ENCODE measurements at regions not wholly inside any gene's neighbourhood (a gene's known extent, or its start where the extent isn't known, plus 50 kb on each side); places are given as distances from the start of the nearest gene placed in this dataset.

GRCh38 chr18:78521744-78522143 is 457.9 kb upstream of the SALL3 start:
- Mint-ChIP-seq H3K9me3 (peaks cover 0 to 8% (median 3%) of the 10 kb centered on the region in 7 donors), H3K36me3 (no peaks in the 10 kb centered on the region)

DNA sequence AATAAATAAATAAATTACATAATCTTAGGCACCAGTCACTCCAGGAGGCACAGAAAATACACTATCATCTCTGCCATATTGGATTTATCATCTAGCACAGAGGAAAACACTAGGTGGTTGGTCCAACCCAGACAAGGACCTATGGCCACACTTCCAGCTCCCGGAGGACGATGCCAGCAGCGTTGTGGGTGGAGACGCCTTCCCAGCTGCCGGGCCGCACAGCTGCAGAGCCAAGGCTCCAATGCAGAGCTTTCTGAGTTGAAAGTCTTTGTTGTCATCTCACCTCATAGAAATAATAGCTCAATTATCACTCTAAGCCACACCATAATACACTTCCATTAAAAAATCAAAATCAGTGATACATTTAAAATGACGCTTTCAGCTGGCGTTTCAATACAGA is 457.1 kb upstream of the SALL3 start:
- Histone ChIP-seq H3K4me3 (ENCODE audit: low read depth, low read length) (no peak overlapping the region), H3K27ac (ENCODE audit: insufficient read depth, low read length, poor library complexity, severe bottlenecking) (no peak overlapping the region), H3K9me3 (ENCODE audit: control insufficient read depth in 2 of 2, low read length in 2 of 2) (peaks cover 0 to 2% of the 10 kb centered on the region in 2 experiments), H3K27me3 (ENCODE audit: control insufficient read depth, insufficient read depth, low read length) (no peaks in the 10 kb centered on the region), H3K36me3 (ENCODE audit: control insufficient read depth, insufficient read depth, low read length) (no peaks in the 10 kb centered on the region), H3K4me1 (ENCODE audit: control insufficient read depth, insufficient read depth, low read length, poor library complexity, severe bottlenecking) (no peaks in the 10 kb centered on the region)
- Mint-ChIP-seq H3K4me1 (no peaks in the 10 kb centered on the region), H3K27ac (no peak overlapping the region), H3K4me3 (no peak overlapping the region), H3K27me3 (no peaks in the 10 kb centered on the region), H3K36me3 (no peaks in the 10 kb centered on the region), H3K9me3 (peaks cover 0 to 8% (median 3%) of the 10 kb centered on the region in 7 donors)
- DNase-seq, result no peak
- no peak for ATAC-seq (ENCODE audit: low read depth in 2 of 2)

More at GRCh38 chr18:78521744-78522143, 457.9 kb upstream of the SALL3 start:
- Histone ChIP-seq H3K9me3 (ENCODE audit: control insufficient read depth in 2 of 2, low read length in 2 of 2) (peaks cover 0 to 2% of the 10 kb centered on the region in 2 experiments), H3K4me1 (ENCODE audit: control insufficient read depth, insufficient read depth, low read length, poor library complexity, severe bottlenecking) (no peaks in the 10 kb centered on the region), H3K36me3 (ENCODE audit: control insufficient read depth, insufficient read depth, low read length) (no peaks in the 10 kb centered on the region), H3K27me3 (ENCODE audit: control insufficient read depth, insufficient read depth, low read length) (no peaks in the 10 kb centered on the region), H3K27ac (ENCODE audit: insufficient read depth, low read length, poor library complexity, severe bottlenecking) (no peak overlapping the region), H3K4me3 (ENCODE audit: low read depth, low read length) (no peak overlapping the region)
- no peak overlapping the region for H3K4me3 Mint-ChIP-seq
- no peaks in the 10 kb centered on the region for H3K27me3 Mint-ChIP-seq
- H3K27ac Mint-ChIP-seq, result no peak overlapping the region
- ATAC-seq (ENCODE audit: low read depth in 2 of 2) (no peak), DNase-seq (no peak)
- no peaks in the 10 kb centered on the region for H3K4me1 Mint-ChIP-seq

DNA sequence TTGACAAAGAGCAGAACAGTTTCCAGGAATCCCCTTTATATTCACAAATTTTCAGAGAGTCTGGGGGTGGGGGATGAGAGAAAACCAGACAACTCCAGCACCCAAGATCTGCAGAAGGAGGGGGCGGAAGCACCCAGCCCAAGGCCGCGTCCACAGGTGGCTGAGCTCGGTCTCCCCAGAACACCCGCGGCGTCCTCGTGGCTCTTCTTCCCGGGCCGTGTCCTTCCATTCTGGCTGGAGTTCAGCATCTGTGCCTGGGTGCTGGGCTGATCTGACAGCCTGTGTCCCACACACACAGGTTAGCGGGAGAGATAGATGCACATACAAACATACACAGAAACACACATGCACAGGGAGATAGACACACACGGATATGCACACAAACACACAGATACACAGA is 455.8 kb upstream of the SALL3 start:
- no peaks in the 10 kb centered on the region for H3K4me1 Mint-ChIP-seq
- Histone ChIP-seq H3K27me3 (ENCODE audit: control insufficient read depth, insufficient read depth, low read length) (no peaks in the 10 kb centered on the region), H3K36me3 (ENCODE audit: control insufficient read depth, insufficient read depth, low read length) (no peaks in the 10 kb centered on the region), H3K4me1 (ENCODE audit: control insufficient read depth, insufficient read depth, low read length, poor library complexity, severe bottlenecking) (no peaks in the 10 kb centered on the region), H3K4me3 (ENCODE audit: low read depth, low read length) (no peak overlapping the region), H3K27ac (ENCODE audit: insufficient read depth, low read length, poor library complexity, severe bottlenecking) (no peak overlapping the region), H3K9me3 (ENCODE audit: control insufficient read depth in 2 of 2, low read length in 2 of 2) (peaks cover 0 to 2% of the 10 kb centered on the region in 2 experiments)
- H3K27me3 Mint-ChIP-seq, result no peaks in the 10 kb centered on the region
- no peak for ATAC-seq (ENCODE audit: low read depth in 2 of 2)
- H3K27ac Mint-ChIP-seq, result no peak overlapping the region
- DNase-seq, result no peak
- no peaks in the 10 kb centered on the region for H3K36me3 Mint-ChIP-seq
- H3K9me3 Mint-ChIP-seq, result peaks cover 0 to 8% (median 3%) of the 10 kb centered on the region in 7 donors
- H3K4me3 Mint-ChIP-seq, result no peak overlapping the region

DNA sequence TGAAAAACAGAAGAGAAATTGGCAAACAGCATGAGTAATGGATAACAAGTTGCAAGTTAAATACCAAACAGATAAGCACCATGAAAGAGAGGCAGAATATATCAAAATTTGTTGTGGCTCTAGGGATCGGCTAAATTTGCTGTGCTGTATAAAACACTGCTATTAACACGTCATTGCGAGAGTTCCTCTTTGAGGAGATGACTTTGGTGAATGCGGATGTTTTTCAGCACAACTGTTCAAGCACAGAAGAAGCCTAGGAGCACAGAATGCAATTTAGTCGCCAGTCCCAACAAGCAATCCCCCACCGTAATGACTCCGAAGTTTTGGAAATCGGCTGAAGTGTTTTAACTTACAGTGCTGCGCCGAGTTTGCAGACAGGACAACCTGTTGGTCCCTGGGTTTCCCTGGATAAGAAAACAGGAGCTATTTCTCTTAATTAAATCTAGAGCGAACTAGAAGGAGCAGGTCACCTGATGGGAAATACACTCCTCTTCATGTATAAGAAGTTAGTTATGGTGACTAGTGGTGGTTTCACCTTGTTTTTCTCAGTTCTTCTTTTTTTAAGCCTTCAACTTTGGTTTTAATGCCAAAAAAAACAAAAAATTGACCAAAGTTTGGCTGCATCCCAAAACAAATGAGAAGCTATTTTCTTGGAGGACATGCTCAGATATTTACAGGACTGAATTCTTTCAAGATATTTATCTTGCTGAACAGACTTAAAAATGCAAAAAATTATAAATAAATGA is 454.1 kb upstream of the SALL3 start:
- H3K4me3 ChIP-seq (ENCODE audit: low read depth, low read length), result no peak overlapping the region
- no peaks in the 10 kb centered on the region for H3K36me3 Mint-ChIP-seq
- no peak for DNase-seq
- H3K27ac Mint-ChIP-seq, result no peak overlapping the region
- H3K4me3 Mint-ChIP-seq, result no peak overlapping the region
- H3K36me3 ChIP-seq (ENCODE audit: control insufficient read depth, insufficient read depth, low read length), result no peaks in the 10 kb centered on the region
- H3K27me3 ChIP-seq (ENCODE audit: control insufficient read depth, insufficient read depth, low read length), result no peaks in the 10 kb centered on the region
- no peaks in the 10 kb centered on the region for H3K4me1 Mint-ChIP-seq
- no peak for ATAC-seq (ENCODE audit: low read depth in 2 of 2)
- H3K4me1 ChIP-seq (ENCODE audit: control insufficient read depth, insufficient read depth, low read length, poor library complexity, severe bottlenecking), result no peaks in the 10 kb centered on the region
- H3K27me3 Mint-ChIP-seq, result no peaks in the 10 kb centered on the region
- no peak overlapping the region for H3K27ac ChIP-seq (ENCODE audit: insufficient read depth, low read length, poor library complexity, severe bottlenecking)
- no peaks in the 10 kb centered on the region for H3K9me3 ChIP-seq (ENCODE audit: control insufficient read depth in 2 of 2, low read length in 2 of 2)
- peaks cover 0 to 4% (median 3%) of the 10 kb centered on the region in 7 donors for H3K9me3 Mint-ChIP-seq

DNA sequence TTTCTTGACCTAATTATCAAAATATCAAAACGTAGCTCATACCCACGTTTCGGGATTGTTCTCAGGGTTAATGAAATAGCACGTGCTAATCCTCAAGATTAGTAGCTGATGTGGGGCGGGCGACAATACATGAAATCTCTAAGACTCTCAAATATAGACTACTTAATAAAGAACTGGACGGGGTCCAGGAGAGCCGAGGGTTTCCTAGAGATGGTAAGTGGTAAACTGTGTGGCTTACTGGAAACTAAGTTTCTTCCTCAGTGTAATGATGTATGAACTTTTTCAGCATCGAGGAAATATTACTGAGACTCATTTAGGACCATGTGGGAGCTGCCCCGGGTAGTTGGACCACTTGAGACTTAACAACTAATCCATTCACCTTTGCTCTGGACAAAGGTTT is 453.3 kb upstream of the SALL3 start:
- H3K27ac ChIP-seq (ENCODE audit: insufficient read depth, low read length, poor library complexity, severe bottlenecking), result no peak overlapping the region
- Mint-ChIP-seq H3K4me1 (no peaks in the 10 kb centered on the region), H3K27ac (no peak overlapping the region), H3K4me3 (no peak overlapping the region), H3K9me3 (peaks cover 0 to 4% (median 3%) of the 10 kb centered on the region in 7 donors), H3K27me3 (no peaks in the 10 kb centered on the region), H3K36me3 (no peaks in the 10 kb centered on the region)
- no peak for ATAC-seq (ENCODE audit: low read depth in 2 of 2)
- no peak overlapping the region for H3K4me3 ChIP-seq (ENCODE audit: low read depth, low read length)
- no peaks in the 10 kb centered on the region for H3K9me3 ChIP-seq (ENCODE audit: control insufficient read depth in 2 of 2, low read length in 2 of 2)
- no peaks in the 10 kb centered on the region for H3K36me3 ChIP-seq (ENCODE audit: control insufficient read depth, insufficient read depth, low read length)
- no peaks in the 10 kb centered on the region for H3K27me3 ChIP-seq (ENCODE audit: control insufficient read depth, insufficient read depth, low read length)
- no peak for DNase-seq
- no peaks in the 10 kb centered on the region for H3K4me1 ChIP-seq (ENCODE audit: control insufficient read depth, insufficient read depth, low read length, poor library complexity, severe bottlenecking)

GRCh38 chr18:78526923-78527711 is 452.5 kb upstream of the SALL3 start:
- no peak for DNase-seq
- ATAC-seq (ENCODE audit: low read depth in 2 of 2), result no peak
- Histone ChIP-seq H3K4me1 (ENCODE audit: control insufficient read depth, insufficient read depth, low read length, poor library complexity, severe bottlenecking) (no peaks in the 10 kb centered on the region), H3K9me3 (ENCODE audit: control insufficient read depth in 2 of 2, low read length in 2 of 2) (no peaks in the 10 kb centered on the region), H3K36me3 (ENCODE audit: control insufficient read depth, insufficient read depth, low read length) (no peaks in the 10 kb centered on the region), H3K27me3 (ENCODE audit: control insufficient read depth, insufficient read depth, low read length) (no peaks in the 10 kb centered on the region), H3K4me3 (ENCODE audit: low read depth, low read length) (no peak overlapping the region), H3K27ac (ENCODE audit: insufficient read depth, low read length, poor library complexity, severe bottlenecking) (no peak overlapping the region)
- Mint-ChIP-seq H3K9me3 (peaks cover 0 to 4% (median 3%) of the 10 kb centered on the region in 7 donors), H3K4me3 (no peak overlapping the region), H3K27me3 (no peaks in the 10 kb centered on the region), H3K27ac (no peak overlapping the region), H3K36me3 (no peaks in the 10 kb centered on the region), H3K4me1 (no peaks in the 10 kb centered on the region)

GRCh38 chr18:78527984-78528383 is 451.6 kb upstream of the SALL3 start:
- H3K36me3 Mint-ChIP-seq, result no peaks in the 10 kb centered on the region
- Histone ChIP-seq H3K27ac (ENCODE audit: insufficient read depth, low read length, poor library complexity, severe bottlenecking) (no peak overlapping the region), H3K9me3 (ENCODE audit: control insufficient read depth in 2 of 2, low read length in 2 of 2) (no peaks in the 10 kb centered on the region), H3K4me1 (ENCODE audit: control insufficient read depth, insufficient read depth, low read length, poor library complexity, severe bottlenecking) (no peaks in the 10 kb centered on the region), H3K4me3 (ENCODE audit: low read depth, low read length) (no peak overlapping the region), H3K27me3 (ENCODE audit: control insufficient read depth, insufficient read depth, low read length) (no peaks in the 10 kb centered on the region), H3K36me3 (ENCODE audit: control insufficient read depth, insufficient read depth, low read length) (no peaks in the 10 kb centered on the region)
- ATAC-seq (ENCODE audit: low read depth in 2 of 2) (no peak), DNase-seq (no peak)
- H3K4me1 Mint-ChIP-seq, result no peaks in the 10 kb centered on the region
- H3K27me3 Mint-ChIP-seq, result no peaks in the 10 kb centered on the region
- H3K27ac Mint-ChIP-seq, result no peak overlapping the region
- H3K9me3 Mint-ChIP-seq, result peaks cover 0 to 6% (median 3%) of the 10 kb centered on the region in 7 donors
- no peak overlapping the region for H3K4me3 Mint-ChIP-seq
